Osteocyte (in vitro differentiated cells): ENCODE measurements at regions not wholly inside any gene's neighbourhood (a gene's known extent, or its start where the extent isn't known, plus 50 kb on each side); places are given as distances from the start of the nearest gene placed in this dataset.

Source experiments
- DNase-seq: peaks from one replicate; pipeline ENCODE4 v3.0.0; 2021; ENCODE audit warnings: mixed read lengths; ENCODE audit not compliant: unreplicated experiment; ENCODE audit errors: extremely low spot score
- H3K27ac Mint-ChIP-seq: one replicate; pipeline ENCODE4 v1.8.0; 2021; ENCODE audit warnings: mild to moderate bottlenecking, mixed read lengths; ENCODE audit not compliant: unreplicated experiment
- H3K27me3 Mint-ChIP-seq: one replicate; pipeline ENCODE4 v1.8.0; 2021; ENCODE audit warnings: mixed read lengths; ENCODE audit not compliant: unreplicated experiment
- H3K36me3 Mint-ChIP-seq: one replicate; pipeline ENCODE4 v1.8.0; 2021; ENCODE audit warnings: mixed read lengths; ENCODE audit not compliant: unreplicated experiment
- H3K4me1 Mint-ChIP-seq: one replicate; pipeline ENCODE4 v1.8.0; 2021; ENCODE audit warnings: mixed read lengths; ENCODE audit not compliant: unreplicated experiment
- H3K4me3 Mint-ChIP-seq: one replicate; pipeline ENCODE4 v1.8.0; 2021; ENCODE audit warnings: mild to moderate bottlenecking, moderate library complexity, mixed read lengths; ENCODE audit not compliant: unreplicated experiment
- H3K9me3 Mint-ChIP-seq: one replicate; pipeline ENCODE4 v1.8.0; 2021; ENCODE audit warnings: mixed read lengths; ENCODE audit not compliant: unreplicated experiment
- CTCF ChIP-seq: fragments of 200-600 bp; sonication (generic); IDR thresholded peaks from 2 replicates; pipeline ENCODE4 v1.5.0; 2021; ENCODE audit warnings: antibody characterized with exemption, mild to moderate bottlenecking, moderate library complexity

- DNase-seq: no peak
- peaks cover 15% of the 10 kb centered on the region for H3K27me3 Mint-ChIP-seq
- no peaks in the 10 kb centered on the region for H3K36me3 Mint-ChIP-seq
- H3K4me1 Mint-ChIP-seq: no peaks in the 10 kb centered on the region
- no peak for TF ChIP-seq CTCF
- H3K4me3 Mint-ChIP-seq: no peak overlapping the region
- H3K9me3 Mint-ChIP-seq: peaks cover 13% of the 10 kb centered on the region
- no peak overlapping the region for H3K27ac Mint-ChIP-seq
Measured at GRCh38 chr13:42458193-42458592, 115.8 kb upstream of the TNFSF11 start.

- Mint-ChIP-seq H3K27me3 (no peaks in the 10 kb centered on the region), H3K27ac (no peak overlapping the region), H3K36me3 (peaks cover 5% of the 10 kb centered on the region), H3K9me3 (peaks cover 17% of the 10 kb centered on the region), H3K4me1 (no peaks in the 10 kb centered on the region), H3K4me3 (no peak overlapping the region)
- TF ChIP-seq CTCF: no peak
- DNase-seq: no peak
Measured at GRCh38 chr13:42466123-42466522, 107.8 kb upstream of the TNFSF11 start.

- TF ChIP-seq CTCF: no peak
- H3K27me3 Mint-ChIP-seq: no peaks in the 10 kb centered on the region
- H3K4me1 Mint-ChIP-seq: no peaks in the 10 kb centered on the region
- peaks cover 14% of the 10 kb centered on the region for H3K9me3 Mint-ChIP-seq
- H3K4me3 Mint-ChIP-seq: no peak overlapping the region
- peaks cover 5% of the 10 kb centered on the region for H3K36me3 Mint-ChIP-seq
- no peak overlapping the region for H3K27ac Mint-ChIP-seq
- DNase-seq: no peak
Measured at GRCh38 chr13:42466609-42467008, 107.3 kb upstream of the TNFSF11 start.

GRCh38 chr13:42474954-42475353 is 99.0 kb upstream of the TNFSF11 start:
- H3K4me3 Mint-ChIP-seq: no peak overlapping the region
- H3K4me1 Mint-ChIP-seq: peaks cover 17% of the 10 kb centered on the region
- H3K9me3 Mint-ChIP-seq: no peaks in the 10 kb centered on the region
- DNase-seq: no peak
- no peaks in the 10 kb centered on the region for H3K27me3 Mint-ChIP-seq
- no peaks in the 10 kb centered on the region for H3K36me3 Mint-ChIP-seq
- no peak for TF ChIP-seq CTCF
- peak overlapping the region; percentile 69 for H3K27ac Mint-ChIP-seq

GRCh38 chr13:42477596-42478190 is 96.3 kb upstream of the TNFSF11 start:
- H3K4me1 Mint-ChIP-seq: peaks cover 17% of the 10 kb centered on the region
- no peak for DNase-seq
- no peak overlapping the region for H3K4me3 Mint-ChIP-seq
- H3K9me3 Mint-ChIP-seq: no peaks in the 10 kb centered on the region
- TF ChIP-seq CTCF: no peak
- no peaks in the 10 kb centered on the region for H3K36me3 Mint-ChIP-seq
- H3K27me3 Mint-ChIP-seq: no peaks in the 10 kb centered on the region
- H3K27ac Mint-ChIP-seq: no peak overlapping the region
